CD4-positive, CD25-positive, alpha-beta regulatory T cell (primary cell): ENCODE measurements at regions not wholly inside any gene's neighbourhood (a gene's known extent, or its start where the extent isn't known, plus 50 kb on each side); places are given as distances from the start of the nearest gene placed in this dataset.

Source experiments
- ATAC-seq, 2 donors: fragments of 150-1000 bp; cut with Tn5 transposase; one replicate each; pipeline ENCODE4 v1.10.0; 2021; ENCODE audit warnings: low read depth in 2 of 2, moderate number of reproducible peaks in 2 of 2, moderate library complexity in 1 of 2
- DNase-seq, 3 donors: peaks; one replicate each; pipeline versions ENCODE4 v3.0.0 to v3.0.0-alpha.2; 2012 to 2022; ENCODE audit warnings: mixed read lengths in 1 of 3
- H3K27ac ChIP-seq: one replicate; pipeline ENCODE4 v1.7.0; 2013; ENCODE audit warnings: mild to moderate bottlenecking, low read length; ENCODE audit not compliant: insufficient read depth, poor library complexity, severe bottlenecking
- H3K27me3 ChIP-seq: one replicate; pipeline ENCODE4 v1.7.0; 2013; ENCODE audit warnings: low read length; ENCODE audit not compliant: control insufficient read depth, insufficient read depth
- H3K36me3 ChIP-seq: one replicate; pipeline ENCODE4 v1.7.0; 2013; ENCODE audit warnings: mild to moderate bottlenecking, low read length, moderate library complexity; ENCODE audit not compliant: control insufficient read depth, insufficient read depth
- H3K4me1 ChIP-seq: 2 replicates; pipeline ENCODE4 v1.7.0; 2013; ENCODE audit warnings: mild to moderate bottlenecking, low read length; ENCODE audit not compliant: insufficient read depth, control insufficient read depth, poor library complexity, severe bottlenecking
- H3K4me3 ChIP-seq: one replicate; pipeline ENCODE4 v1.7.0; 2013; ENCODE audit warnings: low read depth, mild to moderate bottlenecking, low read length, moderate library complexity
- H3K9me3 ChIP-seq, 2 experiments: 1 replicate in 1 of 2; 2 replicates in 1 of 2; pipeline ENCODE4 v1.7.0; 2013; ENCODE audit warnings: low read length in 2 of 2, mild to moderate bottlenecking in 1 of 2, moderate library complexity in 1 of 2; ENCODE audit not compliant: control insufficient read depth in 2 of 2
- H3K27ac Mint-ChIP-seq, 3 donors: one replicate each; pipeline ENCODE4 v1.8.0; 2020 to 2022; ENCODE audit warnings: mild to moderate bottlenecking in 3 of 3, mixed read lengths in 3 of 3, moderate library complexity in 2 of 3
- H3K27me3 Mint-ChIP-seq: one replicate; pipeline ENCODE4 v1.8.0; 2022; ENCODE audit warnings: mild to moderate bottlenecking, mixed read lengths
- H3K36me3 Mint-ChIP-seq: one replicate; pipeline ENCODE4 v1.8.0; 2020; ENCODE audit warnings: mixed read lengths
- H3K4me1 Mint-ChIP-seq, 4 donors: one replicate each; pipeline ENCODE4 v1.8.0; 2020 to 2022; ENCODE audit warnings: mixed read lengths in 4 of 4, mild to moderate bottlenecking in 1 of 4
- H3K4me3 Mint-ChIP-seq, 4 donors: one replicate each; pipeline ENCODE4 v1.8.0; 2020 to 2022; ENCODE audit warnings: mild to moderate bottlenecking in 4 of 4, mixed read lengths in 4 of 4, moderate library complexity in 3 of 4
- H3K9me3 Mint-ChIP-seq, 7 donors: one replicate each; pipeline ENCODE4 v1.8.0; 2020 to 2022; ENCODE audit warnings: mixed read lengths in 7 of 7, mild to moderate bottlenecking in 3 of 7, moderate library complexity in 2 of 7

- no peak for ATAC-seq
- peaks cover 0 to 6% (median 0%) of the 10 kb centered on the region in 7 donors for H3K9me3 Mint-ChIP-seq
- no peak overlapping the region for H3K27ac Mint-ChIP-seq
Measured at GRCh38 chr9:116072046-116072445, 81.5 kb upstream of the PAPPA start.

DNA sequence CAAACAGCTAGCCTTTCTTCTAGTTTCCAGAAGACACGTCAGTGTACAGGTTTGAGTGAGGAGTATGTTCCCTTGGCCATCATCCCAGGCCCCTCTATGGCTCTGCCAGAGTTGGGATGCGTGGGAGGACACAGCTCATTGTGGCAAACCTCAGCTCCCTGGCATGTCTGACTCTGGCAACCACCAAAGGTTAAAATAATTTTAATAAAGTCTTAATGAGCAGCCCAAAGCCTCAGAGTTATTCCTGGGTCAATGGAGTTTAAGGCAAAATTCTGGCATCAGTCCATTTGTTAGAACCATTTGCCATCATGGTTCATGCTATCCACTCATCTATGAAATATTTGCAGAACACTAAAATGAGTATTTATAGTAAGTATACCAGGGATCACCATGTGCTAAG, 79.8 kb upstream of the PAPPA start:
- no peak overlapping the region for H3K27ac ChIP-seq

More at GRCh38 chr9:116072046-116072445, 81.5 kb upstream of the PAPPA start:
- Histone ChIP-seq H3K4me1 (no peaks in the 10 kb centered on the region), H3K36me3 (no peaks in the 10 kb centered on the region), H3K9me3 (no peaks in the 10 kb centered on the region), H3K4me3 (no peak overlapping the region), H3K27me3 (no peaks in the 10 kb centered on the region), H3K27ac (no peak overlapping the region)
- H3K27me3 Mint-ChIP-seq, result no peaks in the 10 kb centered on the region
- no peak overlapping the region for H3K4me3 Mint-ChIP-seq
- no peaks in the 10 kb centered on the region for H3K36me3 Mint-ChIP-seq
- DNase-seq, result no peak
- no peaks in the 10 kb centered on the region for H3K4me1 Mint-ChIP-seq

GRCh38 chr9:116074658-116075057, 78.9 kb upstream of the PAPPA start:
- H3K36me3 Mint-ChIP-seq, result no peaks in the 10 kb centered on the region
- no peak overlapping the region for H3K27ac Mint-ChIP-seq
- ATAC-seq, result no peak
- Histone ChIP-seq H3K9me3 (no peaks in the 10 kb centered on the region), H3K36me3 (no peaks in the 10 kb centered on the region), H3K4me3 (no peak overlapping the region), H3K27me3 (no peaks in the 10 kb centered on the region), H3K27ac (no peak overlapping the region), H3K4me1 (no peaks in the 10 kb centered on the region)
- H3K4me3 Mint-ChIP-seq, result no peak overlapping the region
- H3K27me3 Mint-ChIP-seq, result no peaks in the 10 kb centered on the region
- no peak for DNase-seq
- no peaks in the 10 kb centered on the region for H3K4me1 Mint-ChIP-seq
- peaks cover 0 to 7% (median 0%) of the 10 kb centered on the region in 7 donors for H3K9me3 Mint-ChIP-seq

More for the DNA sequence above, 79.8 kb upstream of the PAPPA start:
- Histone ChIP-seq H3K27me3 (no peaks in the 10 kb centered on the region), H3K9me3 (no peaks in the 10 kb centered on the region), H3K36me3 (no peaks in the 10 kb centered on the region), H3K4me1 (no peaks in the 10 kb centered on the region), H3K4me3 (no peak overlapping the region)
- Mint-ChIP-seq H3K27me3 (no peaks in the 10 kb centered on the region), H3K36me3 (no peaks in the 10 kb centered on the region), H3K9me3 (peaks cover 0 to 6% (median 0%) of the 10 kb centered on the region in 7 donors), H3K27ac (no peak overlapping the region), H3K4me3 (no peak overlapping the region), H3K4me1 (no peaks in the 10 kb centered on the region)
- DNase-seq (no peak), ATAC-seq (no peak)

GRCh38 chr9:116075191-116075590, 78.4 kb upstream of the PAPPA start:
- no peaks in the 10 kb centered on the region for H3K4me1 Mint-ChIP-seq
- Histone ChIP-seq H3K9me3 (no peaks in the 10 kb centered on the region), H3K36me3 (no peaks in the 10 kb centered on the region)

GRCh38 chr9:116078640-116079039, 75.0 kb upstream of the PAPPA start:
- ATAC-seq, result no peak
- H3K4me3 ChIP-seq, result no peak overlapping the region
- Mint-ChIP-seq H3K27ac (no peak overlapping the region), H3K36me3 (no peaks in the 10 kb centered on the region), H3K9me3 (peaks cover 0 to 7% (median 0%) of the 10 kb centered on the region in 7 donors), H3K4me3 (no peak overlapping the region), H3K27me3 (peaks cover 5% of the 10 kb centered on the region), H3K4me1 (no peaks in the 10 kb centered on the region)
- no peaks in the 10 kb centered on the region for H3K9me3 ChIP-seq
- DNase-seq, result no peak
- no peaks in the 10 kb centered on the region for H3K4me1 ChIP-seq
- H3K36me3 ChIP-seq, result no peaks in the 10 kb centered on the region
- no peak overlapping the region for H3K27ac ChIP-seq
- no peaks in the 10 kb centered on the region for H3K27me3 ChIP-seq

More at GRCh38 chr9:116075191-116075590, 78.4 kb upstream of the PAPPA start:
- H3K4me3 Mint-ChIP-seq, result no peak overlapping the region
- DNase-seq (no peak), ATAC-seq (no peak)
- Histone ChIP-seq H3K27ac (no peak overlapping the region), H3K4me3 (no peak overlapping the region), H3K27me3 (no peaks in the 10 kb centered on the region), H3K4me1 (no peaks in the 10 kb centered on the region)
- H3K27me3 Mint-ChIP-seq, result no peaks in the 10 kb centered on the region
- H3K36me3 Mint-ChIP-seq, result no peaks in the 10 kb centered on the region
- H3K27ac Mint-ChIP-seq, result no peak overlapping the region
- peaks cover 0 to 7% (median 0%) of the 10 kb centered on the region in 7 donors for H3K9me3 Mint-ChIP-seq

GRCh38 chr9:116080561-116080960, 73.0 kb upstream of the PAPPA start:
- H3K4me1 ChIP-seq, result no peaks in the 10 kb centered on the region

GRCh38 chr9:116081435-116082115, 72.0 kb upstream of the PAPPA start:
- Mint-ChIP-seq H3K4me1 (no peaks in the 10 kb centered on the region), H3K27me3 (peaks cover 5% of the 10 kb centered on the region), H3K9me3 (peaks cover 0 to 7% (median 0%) of the 10 kb centered on the region in 7 donors), H3K4me3 (no peak overlapping the region), H3K36me3 (no peaks in the 10 kb centered on the region), H3K27ac (no peak overlapping the region)
- no peak overlapping the region for H3K4me3 ChIP-seq
- no peaks in the 10 kb centered on the region for H3K4me1 ChIP-seq
- H3K36me3 ChIP-seq, result no peaks in the 10 kb centered on the region
- DNase-seq (no peak), ATAC-seq (no peak)
- no peak overlapping the region for H3K27ac ChIP-seq
- H3K9me3 ChIP-seq, result no peaks in the 10 kb centered on the region
- H3K27me3 ChIP-seq, result no peaks in the 10 kb centered on the region

More at GRCh38 chr9:116080561-116080960, 73.0 kb upstream of the PAPPA start:
- no peak overlapping the region for H3K27ac ChIP-seq
- H3K27me3 ChIP-seq, result no peaks in the 10 kb centered on the region
- no peaks in the 10 kb centered on the region for H3K36me3 ChIP-seq
- Mint-ChIP-seq H3K4me1 (no peaks in the 10 kb centered on the region), H3K36me3 (no peaks in the 10 kb centered on the region), H3K4me3 (no peak overlapping the region), H3K9me3 (peaks cover 0 to 7% (median 0%) of the 10 kb centered on the region in 7 donors), H3K27ac (no peak overlapping the region), H3K27me3 (peaks cover 5% of the 10 kb centered on the region)
- H3K4me3 ChIP-seq, result no peak overlapping the region
- no peaks in the 10 kb centered on the region for H3K9me3 ChIP-seq
- DNase-seq, result no peak
- no peak for ATAC-seq

GRCh38 chr9:116083837-116084236, 69.8 kb upstream of the PAPPA start:
- H3K27me3 Mint-ChIP-seq, result peaks cover 5% of the 10 kb centered on the region
- H3K36me3 Mint-ChIP-seq, result no peaks in the 10 kb centered on the region
- H3K4me1 Mint-ChIP-seq, result no peaks in the 10 kb centered on the region
- Histone ChIP-seq H3K27me3 (no peaks in the 10 kb centered on the region), H3K9me3 (no peaks in the 10 kb centered on the region), H3K27ac (no peak overlapping the region), H3K4me3 (no peak overlapping the region), H3K4me1 (no peaks in the 10 kb centered on the region), H3K36me3 (no peaks in the 10 kb centered on the region)
- DNase-seq, result no peak
- no peak overlapping the region for H3K27ac Mint-ChIP-seq
- no peak overlapping the region for H3K4me3 Mint-ChIP-seq
- ATAC-seq, result no peak
- H3K9me3 Mint-ChIP-seq, result peaks cover 0 to 4% (median 0%) of the 10 kb centered on the region in 7 donors
